ENCODE measurements at regions not wholly inside any gene's neighbourhood (a gene's known extent, or its start where the extent isn't known, plus 50 kb on each side); places are given as distances from the start of the nearest gene placed in this dataset.

GRCh38 chr4:63269156-63269555 lies 1140.1 kb downstream of the TECRL start:
- no peaks in the 10 kb centered on the region for H3K36me3 ChIP-seq
- no peak overlapping the region for H3K4me3 ChIP-seq
- H3K9me3 ChIP-seq, result no peaks in the 10 kb centered on the region
- ATAC-seq, result no peak
- no peak overlapping the region for H3K27ac ChIP-seq
- DNase-seq, result no peak
- intact Hi-C loops (cut with DNase I), result no loop called here
- H3K4me1 ChIP-seq, result no peaks in the 10 kb centered on the region
- TF ChIP-seq CTCF (IDR thresholded peaks at IDR 0.05), result no peak
- H3K27me3 ChIP-seq (ENCODE audit: low read depth), result no peaks in the 10 kb centered on the region

- Histone ChIP-seq H3K27me3 (ENCODE audit: low read depth) (no peaks in the 10 kb centered on the region), H3K27ac (no peak overlapping the region), H3K36me3 (no peaks in the 10 kb centered on the region), H3K4me1 (no peaks in the 10 kb centered on the region), H3K4me3 (no peak overlapping the region), H3K9me3 (no peaks in the 10 kb centered on the region)
- no peak for TF ChIP-seq CTCF (IDR thresholded peaks at IDR 0.05)
- DNase-seq, result no peak
- no peak for ATAC-seq
- intact Hi-C loops (cut with DNase I), result no loop called here
Measured at GRCh38 chr4:63233671-63234070, 1175.6 kb downstream of the TECRL start.

- ATAC-seq (no peak), DNase-seq (no peak)
- Histone ChIP-seq H3K27ac (no peak overlapping the region), H3K4me1 (no peaks in the 10 kb centered on the region), H3K36me3 (no peaks in the 10 kb centered on the region), H3K27me3 (ENCODE audit: low read depth) (no peaks in the 10 kb centered on the region), H3K9me3 (no peaks in the 10 kb centered on the region), H3K4me3 (no peak overlapping the region)
- intact Hi-C loops (cut with DNase I), result no loop called here
- TF ChIP-seq CTCF (IDR thresholded peaks at IDR 0.05), result no peak
Measured at GRCh38 chr4:63232058-63232457, 1177.2 kb downstream of the TECRL start.

GRCh38 chr4:63226229-63226628 lies 1183.0 kb downstream of the TECRL start:
- Histone ChIP-seq H3K27ac (no peak overlapping the region), H3K9me3 (no peaks in the 10 kb centered on the region), H3K4me3 (no peak overlapping the region), H3K27me3 (ENCODE audit: low read depth) (no peaks in the 10 kb centered on the region), H3K36me3 (no peaks in the 10 kb centered on the region), H3K4me1 (no peaks in the 10 kb centered on the region)
- DNase-seq (no peak), ATAC-seq (no peak)
- intact Hi-C loops (cut with DNase I), result no loop called here
- no peak for TF ChIP-seq CTCF (IDR thresholded peaks at IDR 0.05)

- H3K4me1 ChIP-seq, result no peaks in the 10 kb centered on the region
- DNase-seq (no peak), ATAC-seq (no peak)
- no peak overlapping the region for H3K4me3 ChIP-seq
- no peaks in the 10 kb centered on the region for H3K27me3 ChIP-seq (ENCODE audit: low read depth)
- H3K27ac ChIP-seq, result no peak overlapping the region
- H3K36me3 ChIP-seq, result no peaks in the 10 kb centered on the region
- intact Hi-C loops (cut with DNase I), result no loop called here
- H3K9me3 ChIP-seq, result no peaks in the 10 kb centered on the region
- no peak for TF ChIP-seq CTCF (IDR thresholded peaks at IDR 0.05)
Measured at GRCh38 chr4:63222466-63222865, 1186.8 kb downstream of the TECRL start.

GRCh38 chr4:63221477-63221876 lies 1187.8 kb downstream of the TECRL start:
- no peak overlapping the region for H3K27ac ChIP-seq
- no peaks in the 10 kb centered on the region for H3K4me1 ChIP-seq
- intact Hi-C loops (cut with DNase I), result no loop called here
- H3K27me3 ChIP-seq (ENCODE audit: low read depth), result no peaks in the 10 kb centered on the region
- TF ChIP-seq CTCF (IDR thresholded peaks at IDR 0.05), result no peak
- DNase-seq (no peak), ATAC-seq (no peak)
- H3K4me3 ChIP-seq, result no peak overlapping the region
- H3K9me3 ChIP-seq, result no peaks in the 10 kb centered on the region
- no peaks in the 10 kb centered on the region for H3K36me3 ChIP-seq

All from lower lobe of right lung (tissue), 2 donors.